ENCODE measurements at regions not wholly inside any gene's neighbourhood (a gene's known extent, or its start where the extent isn't known, plus 50 kb on each side); places are given as distances from the start of the nearest gene placed in this dataset.

GRCh38 chr5:109935833-109936490 lies 246.2 kb downstream of the MAN2A1 start:
- no peaks in the 10 kb centered on the region for H3K27me3 ChIP-seq (replicated peaks in 2 of 5; ENCODE audit: control insufficient read depth in 4 of 5, insufficient read depth in 5 of 5, low read length in 4 of 5)
- H3K4me3 ChIP-seq (ENCODE audit: control insufficient read depth in 1 of 7, extremely low read depth in 1 of 7, insufficient read depth in 4 of 7, low read depth in 2 of 7, low read length in 6 of 7) = no peak overlapping the region
- ChIA-PET CTCF (no interaction called here), POLR2A (no interaction called here)
- no peak for DNase-seq
- H3K36me3 ChIP-seq (ENCODE audit: control insufficient read depth in 4 of 4, insufficient read depth in 4 of 4, low read length in 3 of 4) = no peaks in the 10 kb centered on the region
- peaks cover 0 to 8% (median 0%) of the 10 kb centered on the region in 5 experiments for H3K9me3 ChIP-seq (ENCODE audit: control extremely low read depth in 1 of 5, control insufficient read depth in 4 of 5, insufficient read depth in 2 of 5, low read depth in 1 of 5, low read length in 4 of 5)
- H3K4me1 ChIP-seq (ENCODE audit: control extremely low read depth in 1 of 4, control insufficient read depth in 4 of 4, insufficient read depth in 4 of 4, low read length in 3 of 4) = no peaks in the 10 kb centered on the region
- H3K27ac ChIP-seq (ENCODE audit: insufficient read depth in 1 of 2, low read depth in 1 of 2, low read length in 2 of 2, poor library complexity in 1 of 2, severe bottlenecking in 2 of 2) = no peak overlapping the region
- no CpG with 5 or more reads among the region's 2 CpGs for WGBS (ENCODE audit: insufficient coverage)

GRCh38 chr5:109936996-109937395 lies 247.3 kb downstream of the MAN2A1 start:
- ChIA-PET POLR2A (no interaction called here), CTCF (no interaction called here)
- Histone ChIP-seq H3K4me1 (ENCODE audit: control extremely low read depth in 1 of 4, control insufficient read depth in 4 of 4, insufficient read depth in 4 of 4, low read length in 3 of 4) (no peaks in the 10 kb centered on the region), H3K9me3 (ENCODE audit: control extremely low read depth in 1 of 5, control insufficient read depth in 4 of 5, insufficient read depth in 2 of 5, low read depth in 1 of 5, low read length in 4 of 5) (peaks cover 0 to 8% (median 0%) of the 10 kb centered on the region in 5 experiments), H3K36me3 (ENCODE audit: control insufficient read depth in 4 of 4, insufficient read depth in 4 of 4, low read length in 3 of 4) (no peaks in the 10 kb centered on the region), H3K27me3 (replicated peaks in 2 of 5; ENCODE audit: control insufficient read depth in 4 of 5, insufficient read depth in 5 of 5, low read length in 4 of 5) (no peaks in the 10 kb centered on the region), H3K4me3 (ENCODE audit: control insufficient read depth in 1 of 7, extremely low read depth in 1 of 7, insufficient read depth in 4 of 7, low read depth in 2 of 7, low read length in 6 of 7) (no peak overlapping the region), H3K27ac (ENCODE audit: insufficient read depth in 1 of 2, low read depth in 1 of 2, low read length in 2 of 2, poor library complexity in 1 of 2, severe bottlenecking in 2 of 2) (no peak overlapping the region)
- WGBS (ENCODE audit: insufficient coverage) = no CpG with 5 or more reads among the region's 2 CpGs
- no peak for DNase-seq

- 100% methylated on average over 2 of the region's 4 CpGs for WGBS (ENCODE audit: insufficient coverage)
- Histone ChIP-seq H3K4me3 (ENCODE audit: control insufficient read depth in 1 of 7, extremely low read depth in 1 of 7, insufficient read depth in 4 of 7, low read depth in 2 of 7, low read length in 6 of 7) (no peak overlapping the region), H3K27ac (ENCODE audit: insufficient read depth in 1 of 2, low read depth in 1 of 2, low read length in 2 of 2, poor library complexity in 1 of 2, severe bottlenecking in 2 of 2) (no peak overlapping the region), H3K27me3 (replicated peaks in 2 of 5; ENCODE audit: control insufficient read depth in 4 of 5, insufficient read depth in 5 of 5, low read length in 4 of 5) (no peaks in the 10 kb centered on the region), H3K9me3 (ENCODE audit: control extremely low read depth in 1 of 5, control insufficient read depth in 4 of 5, insufficient read depth in 2 of 5, low read depth in 1 of 5, low read length in 4 of 5) (peaks cover 0 to 8% (median 0%) of the 10 kb centered on the region in 5 experiments), H3K4me1 (ENCODE audit: control extremely low read depth in 1 of 4, control insufficient read depth in 4 of 4, insufficient read depth in 4 of 4, low read length in 3 of 4) (no peaks in the 10 kb centered on the region), H3K36me3 (ENCODE audit: control insufficient read depth in 4 of 4, insufficient read depth in 4 of 4, low read length in 3 of 4) (no peaks in the 10 kb centered on the region)
- POLR2A ChIA-PET = no interaction called here
- no peak for DNase-seq
- CTCF ChIA-PET = no interaction called here
These were observed 248.2 kb downstream of the MAN2A1 start for GRCh38 chr5:109937951-109938350.

- DNase-seq = no peak
- Histone ChIP-seq H3K27ac (ENCODE audit: insufficient read depth in 1 of 2, low read depth in 1 of 2, low read length in 2 of 2, poor library complexity in 1 of 2, severe bottlenecking in 2 of 2) (no peak overlapping the region), H3K36me3 (ENCODE audit: control insufficient read depth in 4 of 4, insufficient read depth in 4 of 4, low read length in 3 of 4) (no peaks in the 10 kb centered on the region), H3K4me3 (ENCODE audit: control insufficient read depth in 1 of 7, extremely low read depth in 1 of 7, insufficient read depth in 4 of 7, low read depth in 2 of 7, low read length in 6 of 7) (no peak overlapping the region), H3K27me3 (replicated peaks in 2 of 5; ENCODE audit: control insufficient read depth in 4 of 5, insufficient read depth in 5 of 5, low read length in 4 of 5) (no peaks in the 10 kb centered on the region), H3K9me3 (ENCODE audit: control extremely low read depth in 1 of 5, control insufficient read depth in 4 of 5, insufficient read depth in 2 of 5, low read depth in 1 of 5, low read length in 4 of 5) (peaks cover 0 to 8% (median 0%) of the 10 kb centered on the region in 5 experiments), H3K4me1 (ENCODE audit: control extremely low read depth in 1 of 4, control insufficient read depth in 4 of 4, insufficient read depth in 4 of 4, low read length in 3 of 4) (no peaks in the 10 kb centered on the region)
- ChIA-PET CTCF (no interaction called here), POLR2A (no interaction called here)
- WGBS (ENCODE audit: insufficient coverage) = 100% methylated on average over 1 of the region's 2 CpGs
These were observed 248.7 kb downstream of the MAN2A1 start for GRCh38 chr5:109938453-109938852.

GRCh38 chr5:109939116-109939682 lies 249.5 kb downstream of the MAN2A1 start:
- Histone ChIP-seq H3K9me3 (ENCODE audit: control extremely low read depth in 1 of 5, control insufficient read depth in 4 of 5, insufficient read depth in 2 of 5, low read depth in 1 of 5, low read length in 4 of 5) (peaks cover 0 to 8% (median 0%) of the 10 kb centered on the region in 5 experiments), H3K27ac (ENCODE audit: insufficient read depth in 1 of 2, low read depth in 1 of 2, low read length in 2 of 2, poor library complexity in 1 of 2, severe bottlenecking in 2 of 2) (no peak overlapping the region), H3K4me1 (ENCODE audit: control extremely low read depth in 1 of 4, control insufficient read depth in 4 of 4, insufficient read depth in 4 of 4, low read length in 3 of 4) (no peaks in the 10 kb centered on the region), H3K27me3 (replicated peaks in 2 of 5; ENCODE audit: control insufficient read depth in 4 of 5, insufficient read depth in 5 of 5, low read length in 4 of 5) (no peaks in the 10 kb centered on the region), H3K4me3 (ENCODE audit: control insufficient read depth in 1 of 7, extremely low read depth in 1 of 7, insufficient read depth in 4 of 7, low read depth in 2 of 7, low read length in 6 of 7) (no peak overlapping the region), H3K36me3 (ENCODE audit: control insufficient read depth in 4 of 4, insufficient read depth in 4 of 4, low read length in 3 of 4) (no peaks in the 10 kb centered on the region)
- CTCF ChIA-PET = interaction anchor here (1.1 to 1.3 kb wide), 2 partner anchors 17 to 87 kb away, joined by 3 read pairs; no protein-coding TSS in a partner anchor
- POLR2A ChIA-PET = no interaction called here
- WGBS (ENCODE audit: insufficient coverage) = 98% methylated on average over 5 of the region's 7 CpGs
- no peak for DNase-seq

- Histone ChIP-seq H3K27ac (ENCODE audit: insufficient read depth in 1 of 2, low read depth in 1 of 2, low read length in 2 of 2, poor library complexity in 1 of 2, severe bottlenecking in 2 of 2) (no peak overlapping the region), H3K9me3 (ENCODE audit: control extremely low read depth in 1 of 5, control insufficient read depth in 4 of 5, insufficient read depth in 2 of 5, low read depth in 1 of 5, low read length in 4 of 5) (peaks cover 0 to 8% (median 0%) of the 10 kb centered on the region in 5 experiments), H3K36me3 (ENCODE audit: control insufficient read depth in 4 of 4, insufficient read depth in 4 of 4, low read length in 3 of 4) (no peaks in the 10 kb centered on the region), H3K4me1 (ENCODE audit: control extremely low read depth in 1 of 4, control insufficient read depth in 4 of 4, insufficient read depth in 4 of 4, low read length in 3 of 4) (no peaks in the 10 kb centered on the region), H3K27me3 (replicated peaks in 2 of 5; ENCODE audit: control insufficient read depth in 4 of 5, insufficient read depth in 5 of 5, low read length in 4 of 5) (no peaks in the 10 kb centered on the region), H3K4me3 (ENCODE audit: control insufficient read depth in 1 of 7, extremely low read depth in 1 of 7, insufficient read depth in 4 of 7, low read depth in 2 of 7, low read length in 6 of 7) (no peak overlapping the region)
- ChIA-PET POLR2A (no interaction called here), CTCF (no interaction called here)
- WGBS (ENCODE audit: insufficient coverage) = 100% methylated on average over 1 of the region's 1 CpG
- no peak for DNase-seq
These were observed 252.9 kb downstream of the MAN2A1 start for GRCh38 chr5:109942646-109943045.

- no peak overlapping the region for H3K27ac ChIP-seq (ENCODE audit: insufficient read depth in 1 of 2, low read depth in 1 of 2, low read length in 2 of 2, poor library complexity in 1 of 2, severe bottlenecking in 2 of 2)
- no peaks in the 10 kb centered on the region for H3K27me3 ChIP-seq (replicated peaks in 2 of 5; ENCODE audit: control insufficient read depth in 4 of 5, insufficient read depth in 5 of 5, low read length in 4 of 5)
- POLR2A ChIA-PET = no interaction called here
- DNase-seq = no peak
- CTCF ChIA-PET = no interaction called here
- WGBS (ENCODE audit: insufficient coverage) = 92% methylated on average over 2 of the region's 3 CpGs
- H3K4me3 ChIP-seq (ENCODE audit: control insufficient read depth in 1 of 7, extremely low read depth in 1 of 7, insufficient read depth in 4 of 7, low read depth in 2 of 7, low read length in 6 of 7) = no peak overlapping the region
- peaks cover 0 to 8% (median 0%) of the 10 kb centered on the region in 5 experiments for H3K9me3 ChIP-seq (ENCODE audit: control extremely low read depth in 1 of 5, control insufficient read depth in 4 of 5, insufficient read depth in 2 of 5, low read depth in 1 of 5, low read length in 4 of 5)
- H3K4me1 ChIP-seq (ENCODE audit: control extremely low read depth in 1 of 4, control insufficient read depth in 4 of 4, insufficient read depth in 4 of 4, low read length in 3 of 4) = no peaks in the 10 kb centered on the region
- no peaks in the 10 kb centered on the region for H3K36me3 ChIP-seq (ENCODE audit: control insufficient read depth in 4 of 4, insufficient read depth in 4 of 4, low read length in 3 of 4)
These were observed 254.0 kb downstream of the MAN2A1 start for GRCh38 chr5:109943701-109944235.
